HG03432 (cell line): ENCODE measurements at regions not wholly inside any gene's neighbourhood (a gene's known extent, or its start where the extent isn't known, plus 50 kb on each side); places are given as distances from the start of the nearest gene placed in this dataset.
"Not testable (repeated sequence)": the region's sequence is repeated elsewhere in the genome, so short reads cannot be mapped to it uniquely, and the experiment has no call there.

Experiments used
- ATAC-seq: cut with Tn5 transposase; IDR thresholded peaks from one replicate; pipeline ENCODE4 v1.9.1; 2021; ENCODE audit warnings: mild to moderate bottlenecking, moderate library complexity; ENCODE audit not compliant: unreplicated experiment

GRCh38 chr6:141976994-141977393 lies 155.7 kb upstream of the GJE1 start:
- ATAC-seq, result no peak

DNA sequence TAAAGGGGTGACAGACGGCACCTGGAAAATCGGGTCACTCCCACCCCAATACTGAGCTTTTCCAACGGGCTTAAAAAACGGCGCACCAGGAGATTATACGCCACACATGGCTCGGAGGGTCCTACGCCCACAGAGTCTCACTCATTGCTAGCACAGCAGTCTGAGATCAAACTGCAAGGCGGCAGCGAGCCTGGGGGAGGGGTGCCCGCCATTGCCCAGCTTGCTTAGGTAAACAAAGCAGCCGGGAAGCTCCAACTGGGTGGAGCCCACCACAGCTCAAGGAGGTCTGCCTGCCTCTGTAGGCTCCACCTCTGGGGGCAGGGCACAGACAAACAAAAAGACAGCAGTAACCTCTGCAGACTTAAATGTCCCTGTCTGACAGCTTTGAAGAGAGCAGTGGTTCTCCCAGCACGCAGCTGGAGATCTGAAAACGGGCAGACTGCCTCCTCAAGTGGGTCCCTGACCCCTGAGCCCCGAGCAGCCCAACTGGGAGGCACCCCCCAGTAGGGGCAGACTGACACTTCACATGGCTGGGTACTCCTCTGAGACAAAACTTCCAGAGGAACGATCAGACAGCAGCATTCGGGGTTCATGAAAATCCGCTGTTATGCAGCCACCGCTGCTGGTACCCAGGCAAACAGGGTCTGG lies 162.8 kb upstream of the GJE1 start:
- ATAC-seq, result not testable (repeated sequence)

GRCh38 chr6:141969201-141969600 lies 163.5 kb upstream of the GJE1 start:
- no peak for ATAC-seq

GRCh38 chr6:141968632-141969031 lies 164.1 kb upstream of the GJE1 start:
- ATAC-seq, result no peak

- no peak for ATAC-seq
Measured at GRCh38 chr6:141965016-141965545, 167.6 kb upstream of the GJE1 start.

- ATAC-seq, result no peak
Measured at GRCh38 chr6:141963543-141964295, 169.0 kb upstream of the GJE1 start.

DNA sequence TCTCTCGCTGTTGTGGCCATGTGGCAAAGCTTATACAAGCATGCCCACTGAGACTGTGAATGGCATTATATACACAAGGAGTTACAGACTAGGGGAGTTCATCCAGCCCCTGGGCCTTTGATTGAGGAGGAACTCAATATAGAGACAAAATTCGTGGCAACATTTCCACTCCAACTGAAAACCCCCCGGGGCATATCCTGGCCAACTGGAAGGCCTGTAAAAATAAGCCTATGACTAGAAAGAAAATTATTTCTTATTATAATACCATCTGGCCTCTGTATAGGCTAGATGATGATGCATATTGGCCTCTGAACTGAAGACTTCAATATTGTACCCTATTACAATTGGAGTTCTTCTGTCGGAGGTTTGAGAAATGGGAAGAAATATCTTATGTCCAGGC lies 175.5 kb upstream of the GJE1 start:
- no peak for ATAC-seq

DNA sequence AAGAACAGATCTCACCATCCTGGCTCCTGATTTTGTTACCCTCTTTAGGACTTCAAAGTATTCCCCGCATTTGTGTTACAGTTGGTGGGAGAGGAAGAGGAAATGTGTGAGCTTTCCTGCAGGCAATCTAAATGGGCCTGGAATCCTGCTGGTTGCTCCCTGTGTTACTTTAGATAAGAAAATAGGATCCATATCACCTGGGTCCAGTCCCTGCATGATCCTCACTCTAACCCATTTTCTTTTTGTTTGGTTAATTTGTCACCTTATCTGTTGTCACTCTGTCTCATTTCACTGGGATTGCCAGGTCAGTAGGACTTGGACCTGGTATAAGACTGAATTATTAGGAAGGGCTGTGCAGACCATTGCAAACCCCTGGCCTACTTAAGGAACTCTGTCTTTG lies 175.9 kb upstream of the GJE1 start:
- no peak for ATAC-seq

DNA sequence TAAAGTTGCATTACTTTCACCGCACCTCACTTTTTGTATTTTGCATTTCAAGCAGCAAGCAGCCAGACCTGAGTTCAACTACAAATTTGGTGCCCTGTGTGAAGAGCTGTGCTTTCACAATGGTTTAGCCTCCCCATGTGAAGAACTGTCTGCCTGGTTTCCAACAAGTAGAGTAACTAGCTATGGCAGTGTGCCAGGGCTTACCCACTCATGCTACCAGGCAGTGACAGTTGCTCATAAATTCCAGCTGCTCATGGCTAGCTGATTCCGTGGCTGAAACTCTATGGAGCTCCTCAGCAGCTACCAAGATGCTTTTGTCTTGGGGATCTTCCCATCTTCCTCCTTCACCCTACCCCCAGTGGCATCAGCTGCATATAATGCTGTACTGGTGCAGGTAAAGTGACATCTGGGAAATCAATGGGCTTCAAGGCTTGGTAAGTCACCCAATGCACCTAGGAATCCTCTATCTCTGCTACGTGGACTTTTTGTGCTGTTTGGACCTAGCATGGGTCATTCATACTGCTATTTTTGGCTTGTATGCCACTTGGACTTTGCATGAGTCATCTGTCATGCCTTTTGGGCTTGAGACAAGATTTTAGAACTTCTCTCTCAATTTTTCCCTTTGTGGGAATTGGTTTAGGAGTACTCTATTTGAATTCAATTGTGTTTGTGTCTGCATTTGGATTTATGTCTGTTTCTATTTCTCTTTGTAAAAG lies 176.5 kb upstream of the GJE1 start:
- ATAC-seq, result no peak

DNA sequence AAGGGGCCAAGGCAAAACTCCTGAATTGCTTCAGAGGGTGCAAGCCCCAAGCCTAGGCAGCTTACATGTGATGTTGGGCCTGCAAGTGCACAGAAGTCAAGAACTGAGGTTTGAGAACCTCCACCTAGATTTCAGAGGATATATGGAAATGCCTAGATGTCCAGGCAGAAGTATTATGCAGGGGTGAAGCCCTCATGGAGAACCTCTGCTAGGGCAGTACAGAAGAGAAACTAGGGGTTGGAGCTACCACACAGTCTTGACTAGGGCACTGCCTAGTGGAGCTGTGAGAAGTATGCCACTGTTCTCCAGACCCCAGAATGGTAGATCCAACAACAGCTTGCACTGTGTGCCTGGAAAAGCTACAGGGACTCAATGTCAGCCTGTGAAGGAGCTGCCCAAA lies 179.7 kb upstream of the GJE1 start:
- no peak for ATAC-seq

- no peak for ATAC-seq
Measured at GRCh38 chr6:141946502-141946901, 186.2 kb upstream of the GJE1 start.

DNA sequence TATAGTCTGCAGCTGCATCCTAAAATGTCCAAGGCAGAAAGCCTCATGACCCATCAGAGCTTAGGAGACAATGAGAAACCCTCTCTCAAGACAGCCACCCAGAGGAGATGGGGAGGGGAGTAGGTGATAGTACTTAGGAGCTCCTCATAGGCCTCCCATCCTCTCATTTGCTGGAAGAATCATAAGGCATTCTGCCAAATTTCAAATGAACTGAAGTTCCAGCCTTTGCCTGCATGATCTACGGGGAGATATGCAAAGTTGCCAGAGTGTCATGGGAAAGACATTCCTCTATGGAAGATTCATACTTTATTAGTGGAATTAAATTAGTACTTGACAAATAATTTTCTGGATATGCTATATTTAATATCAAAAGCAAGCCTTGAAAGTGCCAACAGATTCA lies 194.1 kb upstream of the GJE1 start:
- ATAC-seq, result no peak

GRCh38 chr6:141932685-141933084 lies 200.0 kb upstream of the GJE1 start:
- no peak for ATAC-seq

DNA sequence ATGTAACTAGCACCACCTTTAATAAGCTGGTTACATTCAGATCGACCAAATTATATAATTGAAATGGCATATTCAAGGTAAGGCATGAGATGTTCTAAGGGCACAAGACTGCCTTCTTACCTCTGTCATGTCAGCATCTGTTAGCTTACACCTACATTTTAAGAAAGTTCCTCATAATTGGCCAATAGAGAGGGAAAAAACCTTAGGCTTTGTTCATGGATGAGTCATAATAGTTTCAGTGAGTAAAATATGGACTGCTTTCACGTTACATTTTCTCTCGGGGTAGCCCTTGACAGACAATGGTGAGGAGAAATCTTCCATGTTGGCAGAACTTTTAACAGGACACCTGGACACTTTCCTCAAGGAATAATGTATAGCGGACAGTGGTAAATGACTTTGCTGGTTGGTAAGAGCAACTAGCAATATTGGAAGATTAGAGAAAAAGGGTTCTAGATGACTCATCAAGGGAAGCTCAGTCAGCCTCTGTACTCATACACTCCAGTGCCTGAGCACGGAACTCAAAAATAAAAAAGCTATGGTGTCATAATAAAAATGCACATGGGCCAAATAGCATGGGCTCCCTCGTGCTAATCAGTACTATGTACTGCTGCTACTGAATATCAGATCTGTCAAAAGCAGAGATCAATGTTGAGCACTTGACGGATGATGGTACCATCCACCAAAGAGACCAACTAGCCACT lies 206.4 kb upstream of the GJE1 start:
- ATAC-seq, result peak; percentile 88

DNA sequence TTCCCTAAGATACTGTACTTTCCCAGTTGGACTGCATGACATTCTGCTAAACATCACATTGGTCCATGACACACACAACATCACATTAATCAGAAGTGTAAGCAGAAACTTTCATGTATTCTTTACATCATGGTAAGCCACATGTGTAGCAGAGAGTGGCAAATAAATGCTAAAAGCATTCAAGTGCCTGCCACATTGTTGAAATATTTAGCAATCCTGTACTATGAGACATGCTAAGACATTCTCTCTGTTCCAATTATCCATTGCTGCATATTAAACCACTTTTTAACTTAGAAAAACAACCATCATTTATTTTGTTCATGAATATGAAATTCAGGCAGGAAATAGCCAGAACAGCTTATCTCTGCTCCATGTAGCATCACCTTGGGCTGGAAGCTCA lies 207.7 kb upstream of the GJE1 start:
- ATAC-seq, result no peak

DNA sequence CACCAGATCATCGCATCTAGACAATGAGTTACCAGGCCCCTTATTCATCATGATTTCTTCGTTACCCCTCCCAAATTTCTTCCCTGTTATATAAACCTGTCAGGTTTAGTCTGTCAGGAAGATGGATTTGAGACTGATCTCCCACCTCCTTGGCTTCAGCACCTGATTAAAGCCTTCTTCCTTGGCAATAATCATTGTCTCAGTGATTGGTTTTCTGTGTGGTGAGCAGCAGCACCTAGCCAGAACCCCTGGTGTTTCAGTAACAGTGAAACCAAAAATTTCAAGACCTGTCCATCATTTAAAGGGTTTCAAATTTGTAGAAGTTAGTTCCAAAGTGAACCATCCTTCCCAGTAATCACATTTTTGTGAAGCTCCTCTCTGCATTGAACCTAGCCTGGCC lies 209.8 kb upstream of the GJE1 start:
- no peak for ATAC-seq

DNA sequence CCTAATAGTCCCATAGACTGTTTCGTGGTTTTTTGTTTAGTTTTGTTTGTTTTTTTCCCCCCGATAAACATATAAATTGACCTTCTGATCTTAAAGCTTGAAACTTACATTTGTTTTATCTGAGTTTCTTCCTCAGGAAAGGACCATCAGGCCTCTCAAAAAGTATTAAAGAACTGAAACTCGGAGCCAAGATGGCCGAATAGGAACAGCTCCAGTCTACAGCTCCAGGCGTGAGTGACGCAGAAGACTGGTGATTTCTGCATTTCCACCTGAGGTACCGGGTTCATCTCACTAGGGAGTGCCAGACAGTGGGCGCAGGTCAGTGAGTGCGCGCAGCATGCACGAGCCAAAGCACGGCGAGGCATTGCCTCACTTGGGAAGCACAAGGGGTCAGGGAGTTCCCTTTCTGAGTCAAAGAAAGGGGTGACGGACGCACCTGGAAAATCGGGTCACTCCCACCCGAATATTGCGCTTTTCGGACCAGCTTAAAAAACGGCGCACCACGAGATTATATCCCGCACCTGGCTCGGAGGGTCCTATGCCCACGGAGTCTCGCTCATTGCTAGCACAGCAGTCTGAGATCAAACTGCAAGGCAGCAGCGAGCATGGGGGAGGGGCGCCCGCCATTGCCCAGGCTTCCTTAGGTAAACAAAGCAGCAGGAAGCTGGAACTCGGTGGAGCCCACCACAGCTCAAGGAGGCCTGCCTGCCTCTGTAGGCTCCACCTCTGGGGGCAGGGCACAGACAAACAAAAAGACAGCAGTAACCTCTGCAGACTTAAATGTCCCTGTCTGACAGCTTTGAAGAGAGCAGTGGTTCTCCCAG lies 215.8 kb upstream of the GJE1 start:
- not testable (repeated sequence) for ATAC-seq

- no peak for ATAC-seq
Measured at GRCh38 chr6:141914646-141915045, 218.1 kb upstream of the GJE1 start.

DNA sequence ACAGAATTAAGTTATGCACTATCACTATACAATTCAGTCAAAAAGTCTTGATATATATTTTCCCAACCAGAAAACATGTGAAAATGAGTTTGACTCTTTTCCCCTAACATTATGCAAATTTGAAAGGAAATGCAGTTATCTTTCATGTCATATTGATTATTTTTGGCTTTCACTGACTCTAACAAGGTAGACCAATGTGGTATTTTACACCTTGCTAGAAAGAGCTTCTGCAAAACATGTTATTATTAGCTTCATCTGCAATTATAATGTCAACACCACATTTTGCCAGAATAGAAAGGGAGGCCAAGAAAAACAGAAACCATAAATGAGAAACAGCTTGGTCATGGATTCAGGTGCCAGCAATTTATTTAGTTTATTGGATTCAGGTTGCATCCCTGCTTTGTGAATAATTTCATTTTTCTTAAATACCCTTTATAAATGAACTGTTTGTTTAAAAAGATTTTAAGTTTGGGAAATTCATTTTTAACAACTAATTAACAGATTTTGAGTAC lies 226.1 kb upstream of the GJE1 start:
- no peak for ATAC-seq

- ATAC-seq, result no peak
Measured at GRCh38 chr6:141890661-141891060, 242.1 kb upstream of the GJE1 start.
